ENCODE measurements at regions not wholly inside any gene's neighbourhood (a gene's known extent, or its start where the extent isn't known, plus 50 kb on each side); places are given as distances from the start of the nearest gene placed in this dataset.

DNA sequence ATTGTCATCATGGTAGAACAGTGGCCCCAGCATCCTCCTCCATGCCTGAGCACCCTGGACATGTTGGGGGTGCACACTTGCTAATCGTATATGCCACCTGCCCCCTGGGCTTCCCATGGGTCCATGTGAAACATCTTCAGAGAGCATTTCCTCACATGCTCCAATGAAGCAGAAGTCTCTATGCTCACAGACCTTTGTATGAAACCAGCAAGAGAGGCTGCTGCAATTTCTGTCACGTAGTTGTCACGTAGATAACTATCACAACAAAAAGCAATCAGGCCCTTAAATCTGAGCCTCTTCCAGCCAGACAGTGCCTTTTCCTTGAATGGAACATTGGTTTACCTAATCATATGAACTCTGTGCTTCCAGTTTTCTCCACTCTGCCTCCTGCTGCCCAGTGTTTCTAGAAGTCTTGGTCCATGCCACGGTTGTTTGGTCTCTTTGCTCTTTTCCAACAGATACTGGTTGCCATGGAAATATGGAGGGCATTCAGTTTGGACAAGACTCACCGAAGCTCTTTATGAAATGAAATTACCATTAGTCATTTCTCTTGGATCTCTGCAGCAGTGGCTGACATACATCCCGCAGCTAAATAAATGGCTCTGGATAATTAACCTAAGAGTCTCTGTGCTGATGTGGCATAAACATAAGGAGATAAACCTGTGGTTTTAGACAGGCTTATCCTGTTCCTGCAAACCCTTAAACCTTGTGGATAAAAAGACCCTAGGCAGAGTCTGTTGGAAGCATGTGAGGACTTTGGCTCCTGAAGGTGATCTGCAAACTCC is 172.8 kb upstream of the SYNDIG1 start:
- intact Hi-C loops (cut with DNase I), result no loop called here
- Histone ChIP-seq H3K27ac (no peak overlapping the region), H3K4me1 (no peaks in the 10 kb centered on the region), H3K27me3 (no peaks in the 10 kb centered on the region), H3K36me3 (no peaks in the 10 kb centered on the region), H3K9me3 (no peaks in the 10 kb centered on the region), H3K4me3 (no peak overlapping the region)
- 71% methylated on average over 6 of the region's 6 CpGs for WGBS, 2 donors
- no peak for TF ChIP-seq POLR2A (IDR thresholded peaks at IDR 0.05)
- no peak for TF ChIP-seq EP300 (IDR thresholded peaks at IDR 0.05)
- no peak for TF ChIP-seq POLR2AphosphoS5 (IDR thresholded peaks at IDR 0.05)
- TF ChIP-seq, protein P1, sequence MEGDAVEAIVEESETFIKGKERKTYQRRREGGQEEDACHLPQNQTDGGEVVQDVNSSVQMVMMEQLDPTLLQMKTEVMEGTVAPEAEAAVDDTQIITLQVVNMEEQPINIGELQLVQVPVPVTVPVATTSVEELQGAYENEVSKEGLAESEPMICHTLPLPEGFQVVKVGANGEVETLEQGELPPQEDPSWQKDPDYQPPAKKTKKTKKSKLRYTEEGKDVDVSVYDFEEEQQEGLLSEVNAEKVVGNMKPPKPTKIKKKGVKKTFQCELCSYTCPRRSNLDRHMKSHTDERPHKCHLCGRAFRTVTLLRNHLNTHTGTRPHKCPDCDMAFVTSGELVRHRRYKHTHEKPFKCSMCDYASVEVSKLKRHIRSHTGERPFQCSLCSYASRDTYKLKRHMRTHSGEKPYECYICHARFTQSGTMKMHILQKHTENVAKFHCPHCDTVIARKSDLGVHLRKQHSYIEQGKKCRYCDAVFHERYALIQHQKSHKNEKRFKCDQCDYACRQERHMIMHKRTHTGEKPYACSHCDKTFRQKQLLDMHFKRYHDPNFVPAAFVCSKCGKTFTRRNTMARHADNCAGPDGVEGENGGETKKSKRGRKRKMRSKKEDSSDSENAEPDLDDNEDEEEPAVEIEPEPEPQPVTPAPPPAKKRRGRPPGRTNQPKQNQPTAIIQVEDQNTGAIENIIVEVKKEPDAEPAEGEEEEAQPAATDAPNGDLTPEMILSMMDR (IDR thresholded peaks at IDR 0.05), result no peak
- DNase-seq, result no peak

DNA sequence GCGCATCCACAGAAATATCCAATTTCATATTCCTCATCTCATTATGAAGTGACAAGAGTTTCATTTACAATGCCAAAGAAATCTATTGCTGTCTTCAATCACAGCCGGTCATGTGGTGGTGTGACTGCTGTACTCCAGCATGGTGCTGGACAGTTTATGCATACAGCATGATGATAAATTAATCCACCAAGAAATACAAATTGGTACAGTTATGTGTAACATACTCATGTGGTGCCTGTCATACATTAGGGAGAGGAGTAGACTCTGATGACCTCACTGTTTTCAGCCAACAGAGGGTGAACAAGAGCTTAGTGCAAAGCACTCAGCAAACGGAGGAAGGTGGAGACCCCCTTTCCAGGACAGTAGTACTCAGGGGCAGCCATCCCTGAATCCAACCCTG is 178.4 kb upstream of the SYNDIG1 start:
- H3K4me1 ChIP-seq, result no peaks in the 10 kb centered on the region
- 87 to 88% methylated on average over 3 of the region's 3 CpGs for WGBS, 2 donors
- no peaks in the 10 kb centered on the region for H3K27me3 ChIP-seq
- DNase-seq, result no peak
- H3K27ac ChIP-seq, result no peak overlapping the region
- TF ChIP-seq, protein P1 (IDR thresholded peaks at IDR 0.05), result no peak
- no peak for TF ChIP-seq POLR2AphosphoS5 (IDR thresholded peaks at IDR 0.05)
- TF ChIP-seq EP300 (IDR thresholded peaks at IDR 0.05), result no peak
- TF ChIP-seq POLR2A (IDR thresholded peaks at IDR 0.05), result no peak
- H3K36me3 ChIP-seq, result no peaks in the 10 kb centered on the region
- H3K4me3 ChIP-seq, result no peak overlapping the region
- no peaks in the 10 kb centered on the region for H3K9me3 ChIP-seq
- intact Hi-C loops (cut with DNase I), result no loop called here

DNA sequence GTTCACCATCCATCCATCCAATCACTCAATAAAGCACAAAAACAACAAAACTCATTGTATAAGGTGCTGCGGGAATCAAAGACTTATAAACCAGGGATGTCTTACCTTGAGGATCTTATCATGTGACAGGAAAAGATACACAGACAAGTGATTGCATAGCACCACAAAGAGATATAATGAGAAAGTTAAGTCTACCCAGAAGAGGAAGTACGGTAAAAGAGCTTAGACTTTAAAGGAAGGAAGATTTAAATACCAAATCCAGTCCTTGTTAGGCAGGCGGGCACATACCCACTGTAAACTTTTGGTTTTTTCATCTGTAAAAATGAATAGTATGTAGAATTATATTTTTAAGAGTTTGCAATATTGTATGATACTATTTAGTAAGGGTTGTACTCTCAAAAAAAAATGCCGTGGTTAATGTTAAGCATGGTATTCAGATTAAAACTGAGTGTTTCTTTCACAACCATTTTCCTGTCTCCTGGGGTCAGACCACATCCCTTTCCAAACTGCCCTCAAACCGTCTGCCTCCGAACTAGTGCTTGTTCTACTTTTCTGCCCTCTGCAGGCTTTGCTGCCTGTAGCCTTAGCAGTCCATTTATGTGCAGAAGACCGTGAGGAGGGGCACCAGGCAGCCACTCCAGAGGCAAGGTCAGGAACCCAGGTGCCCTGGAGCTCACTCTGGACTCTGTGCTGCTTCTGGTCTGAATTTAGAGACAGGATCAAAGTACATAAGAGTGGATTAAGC is 179.5 kb upstream of the SYNDIG1 start:
- no peaks in the 10 kb centered on the region for H3K9me3 ChIP-seq
- H3K4me3 ChIP-seq, result no peak overlapping the region
- H3K36me3 ChIP-seq, result no peaks in the 10 kb centered on the region
- intact Hi-C loops (cut with DNase I), result no loop called here
- no peak overlapping the region for H3K27ac ChIP-seq
- WGBS, 2 donors, result 28 to 56% methylated on average over 7 of the region's 7 CpGs
- H3K4me1 ChIP-seq, result no peaks in the 10 kb centered on the region
- no peaks in the 10 kb centered on the region for H3K27me3 ChIP-seq
- no peak for DNase-seq
- TF ChIP-seq POLR2A (IDR thresholded peaks at IDR 0.05) (no peak), EP300 (IDR thresholded peaks at IDR 0.05) (no peak), POLR2AphosphoS5 (IDR thresholded peaks at IDR 0.05) (no peak)

DNA sequence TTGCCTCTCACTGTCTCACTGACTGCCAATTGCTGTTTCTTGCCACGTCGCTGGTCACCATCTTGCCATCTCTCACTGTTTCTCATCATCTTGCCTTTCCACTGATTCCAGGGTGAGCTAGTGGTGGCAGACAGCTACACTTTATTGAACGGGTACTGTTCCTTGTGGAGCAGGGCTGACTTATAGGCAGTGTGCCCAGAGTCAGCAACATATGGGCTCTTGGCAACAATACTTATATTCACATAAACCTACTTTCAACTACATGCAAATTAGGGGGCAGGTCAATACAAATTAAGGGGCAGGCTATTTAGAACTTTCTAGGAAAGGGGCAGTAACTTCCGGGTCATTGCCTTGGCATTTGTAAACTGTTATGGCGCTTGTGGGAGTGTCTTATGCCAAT is 186.2 kb upstream of the SYNDIG1 start:
- intact Hi-C loops (cut with DNase I), result no loop called here
- 85 to 91% methylated on average over 5 of the region's 5 CpGs for WGBS, 2 donors
- Histone ChIP-seq H3K27me3 (no peaks in the 10 kb centered on the region), H3K4me3 (no peak overlapping the region), H3K9me3 (no peaks in the 10 kb centered on the region), H3K27ac (no peak overlapping the region), H3K36me3 (no peaks in the 10 kb centered on the region), H3K4me1 (no peaks in the 10 kb centered on the region)
- DNase-seq, result no peak
- TF ChIP-seq POLR2A (IDR thresholded peaks at IDR 0.05) (no peak), POLR2AphosphoS5 (IDR thresholded peaks at IDR 0.05) (no peak), EP300 (IDR thresholded peaks at IDR 0.05) (no peak)
- TF ChIP-seq, protein P1 (IDR thresholded peaks at IDR 0.05), result no peak

DNA sequence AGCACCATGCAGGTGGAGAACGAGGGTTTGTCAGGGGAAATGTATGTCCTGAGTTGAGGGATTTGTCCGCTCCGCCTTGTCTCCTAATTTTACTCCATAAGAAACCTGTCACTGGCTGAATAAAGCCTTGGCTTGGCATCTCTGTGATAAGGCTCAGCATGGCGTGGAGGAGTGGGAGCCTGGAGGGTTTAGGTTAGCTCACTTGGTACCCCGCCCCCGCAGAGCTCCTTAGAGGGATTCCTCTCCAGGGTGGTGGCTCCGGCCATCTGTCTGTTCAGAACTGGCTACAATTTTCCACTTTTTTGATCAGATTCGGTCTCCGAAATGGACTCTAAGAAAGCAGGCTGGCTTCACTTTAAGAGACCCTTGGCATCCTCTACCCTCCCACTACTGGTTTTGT is 192.2 kb upstream of the SYNDIG1 start:
- H3K27ac ChIP-seq, result no peak overlapping the region
- intact Hi-C loops (cut with DNase I), result no loop called here
- no peak overlapping the region for H3K4me3 ChIP-seq

More for the DNA sequence above, 192.2 kb upstream of the SYNDIG1 start:
- H3K9me3 ChIP-seq, result no peaks in the 10 kb centered on the region
- TF ChIP-seq EP300 (IDR thresholded peaks at IDR 0.05), result no peak
- TF ChIP-seq, protein P1 (IDR thresholded peaks at IDR 0.05), result no peak
- TF ChIP-seq POLR2AphosphoS5 (IDR thresholded peaks at IDR 0.05), result no peak
- TF ChIP-seq POLR2A (IDR thresholded peaks at IDR 0.05), result no peak
- no peak for DNase-seq
- no peaks in the 10 kb centered on the region for H3K4me1 ChIP-seq
- WGBS, 2 donors, result 81 to 88% methylated on average over 9 of the region's 9 CpGs
- no peaks in the 10 kb centered on the region for H3K36me3 ChIP-seq
- no peaks in the 10 kb centered on the region for H3K27me3 ChIP-seq

Measured in sigmoid colon (tissue), 6 donors.